ENCODE measurements at regions not wholly inside any gene's neighbourhood (a gene's known extent, or its start where the extent isn't known, plus 50 kb on each side); places are given as distances from the start of the nearest gene placed in this dataset.

DNA sequence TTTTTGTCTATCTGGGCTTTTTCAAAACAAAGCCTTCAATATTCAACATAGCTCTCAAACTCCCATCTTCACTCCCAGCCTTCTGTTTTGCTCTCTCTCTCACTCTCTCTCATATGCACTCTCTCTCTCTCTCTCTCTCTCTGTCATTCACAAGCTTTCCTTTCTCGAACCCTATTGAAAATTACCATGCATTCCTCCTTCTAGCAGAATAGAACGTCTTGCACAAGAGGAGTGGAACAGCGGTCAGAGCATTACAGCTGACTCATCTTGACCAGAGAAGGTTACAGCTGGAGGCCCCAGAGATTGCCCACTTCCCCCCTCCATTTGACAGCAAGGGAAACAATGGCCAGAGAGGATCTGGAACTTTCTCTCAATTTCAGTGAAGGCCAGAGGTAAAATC, 51.0 kb upstream of the LIFR start:
- Histone ChIP-seq H3K27me3 (replicated peaks; ENCODE audit: control insufficient read depth, insufficient read depth, low read length) (no peaks in the 10 kb centered on the region), H3K4me1 (ENCODE audit: control insufficient read depth, insufficient read depth, low read length) (peaks cover 15% of the 10 kb centered on the region), H3K9me3 (ENCODE audit: control insufficient read depth, low read length) (no peaks in the 10 kb centered on the region), H3K9ac (ENCODE audit: low read length) (no peak overlapping the region), H3K36me3 (ENCODE audit: control insufficient read depth, insufficient read depth, low read length, severe bottlenecking) (no peaks in the 10 kb centered on the region), H3K4me3 (ENCODE audit: low read length) (no peak overlapping the region)
- DNase-seq (ENCODE audit: low read depth): peak; percentile 91

DNA sequence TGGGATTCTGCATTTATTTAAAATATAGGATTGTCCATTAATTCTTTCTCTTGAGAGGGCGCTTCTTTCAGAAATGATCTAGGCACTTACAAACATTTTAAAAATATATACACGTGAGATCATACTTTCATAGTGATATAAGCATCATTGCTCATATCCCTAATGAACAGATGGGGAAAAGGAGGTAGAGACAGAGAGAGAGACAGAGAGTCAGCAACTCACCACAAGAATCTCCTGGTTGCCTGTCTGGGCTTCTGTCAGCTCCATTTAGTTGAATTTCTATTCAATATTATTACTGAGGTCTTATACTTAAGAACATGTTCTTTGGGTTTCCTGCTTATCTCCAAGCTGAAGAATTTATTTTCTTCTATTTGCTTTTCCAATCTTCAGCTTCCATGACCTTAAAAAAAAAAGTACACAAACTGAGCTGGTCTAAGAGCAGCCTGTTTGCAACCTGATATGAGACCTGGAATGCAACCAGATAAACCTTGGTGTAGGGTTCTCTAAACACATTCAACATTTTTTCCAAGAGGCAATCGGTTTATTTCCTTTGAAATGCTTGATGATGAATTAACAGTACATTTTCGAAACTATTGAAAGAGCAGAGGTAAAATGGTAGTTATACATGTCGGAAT, 51.6 kb upstream of the LIFR start:
- peak; percentile 69 for DNase-seq (ENCODE audit: low read depth)
- Histone ChIP-seq H3K4me1 (ENCODE audit: control insufficient read depth, insufficient read depth, low read length) (peaks cover 15% of the 10 kb centered on the region), H3K4me3 (ENCODE audit: low read length) (no peak overlapping the region), H3K9ac (ENCODE audit: low read length) (no peak overlapping the region), H3K36me3 (ENCODE audit: control insufficient read depth, insufficient read depth, low read length, severe bottlenecking) (no peaks in the 10 kb centered on the region), H3K9me3 (ENCODE audit: control insufficient read depth, low read length) (no peaks in the 10 kb centered on the region), H3K27me3 (replicated peaks; ENCODE audit: control insufficient read depth, insufficient read depth, low read length) (no peaks in the 10 kb centered on the region)

DNA sequence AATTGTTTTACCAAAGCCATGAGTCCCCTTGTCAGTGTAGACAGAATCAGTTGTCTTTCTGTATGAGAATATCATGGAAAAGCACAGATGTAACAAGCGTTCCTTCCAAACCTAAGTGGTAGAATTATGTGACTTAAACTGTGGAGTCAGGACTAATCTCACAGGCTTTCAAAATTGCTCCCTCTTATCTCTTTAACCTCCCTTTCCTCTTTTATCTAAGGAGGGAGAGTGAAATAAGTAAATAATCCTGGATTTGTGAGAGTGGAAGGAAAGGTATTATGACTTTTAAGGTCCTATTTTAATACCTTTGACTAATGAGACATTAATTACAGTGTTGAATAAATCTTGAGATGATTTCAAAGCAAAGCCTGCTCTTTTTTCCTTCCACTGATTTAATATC, 52.4 kb upstream of the LIFR start:
- Histone ChIP-seq H3K36me3 (ENCODE audit: control insufficient read depth, insufficient read depth, low read length, severe bottlenecking) (no peaks in the 10 kb centered on the region), H3K4me3 (ENCODE audit: low read length) (no peak overlapping the region)

DNA sequence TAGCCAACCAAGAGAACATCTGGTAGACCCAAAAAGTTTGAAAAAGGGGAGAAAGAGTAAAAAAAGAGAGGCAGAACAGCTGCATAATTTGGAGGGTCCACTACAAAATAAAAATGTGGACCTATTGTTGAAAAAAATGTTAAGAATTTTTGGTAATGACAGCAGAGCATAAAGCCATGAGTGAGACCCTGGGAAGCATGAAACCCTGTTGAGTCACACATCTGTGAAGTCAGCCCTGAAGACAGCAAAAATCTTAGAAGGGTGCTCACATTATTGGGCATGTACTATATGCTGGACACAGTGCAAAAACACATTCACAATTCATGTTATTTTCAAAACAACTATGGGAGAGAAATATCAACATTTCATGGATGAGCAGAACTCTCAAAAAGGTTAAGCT, 56.4 kb upstream of the LIFR start:
- peaks cover 13% of the 10 kb centered on the region for H3K4me1 ChIP-seq (ENCODE audit: control insufficient read depth, insufficient read depth, low read length)
- H3K4me3 ChIP-seq (ENCODE audit: low read length): no peak overlapping the region
- no peaks in the 10 kb centered on the region for H3K27me3 ChIP-seq (replicated peaks; ENCODE audit: control insufficient read depth, insufficient read depth, low read length)
- H3K9ac ChIP-seq (ENCODE audit: low read length): no peak overlapping the region
- H3K9me3 ChIP-seq (ENCODE audit: control insufficient read depth, low read length): peaks cover 3% of the 10 kb centered on the region
- DNase-seq (ENCODE audit: low read depth): no peak
- H3K36me3 ChIP-seq (ENCODE audit: control insufficient read depth, insufficient read depth, low read length, severe bottlenecking): no peaks in the 10 kb centered on the region

More for the DNA sequence above, 52.4 kb upstream of the LIFR start:
- Histone ChIP-seq H3K27me3 (replicated peaks; ENCODE audit: control insufficient read depth, insufficient read depth, low read length) (no peaks in the 10 kb centered on the region), H3K4me1 (ENCODE audit: control insufficient read depth, insufficient read depth, low read length) (peaks cover 15% of the 10 kb centered on the region), H3K9ac (ENCODE audit: low read length) (no peak overlapping the region), H3K9me3 (ENCODE audit: control insufficient read depth, low read length) (no peaks in the 10 kb centered on the region)
- no peak for DNase-seq (ENCODE audit: low read depth)

DNA sequence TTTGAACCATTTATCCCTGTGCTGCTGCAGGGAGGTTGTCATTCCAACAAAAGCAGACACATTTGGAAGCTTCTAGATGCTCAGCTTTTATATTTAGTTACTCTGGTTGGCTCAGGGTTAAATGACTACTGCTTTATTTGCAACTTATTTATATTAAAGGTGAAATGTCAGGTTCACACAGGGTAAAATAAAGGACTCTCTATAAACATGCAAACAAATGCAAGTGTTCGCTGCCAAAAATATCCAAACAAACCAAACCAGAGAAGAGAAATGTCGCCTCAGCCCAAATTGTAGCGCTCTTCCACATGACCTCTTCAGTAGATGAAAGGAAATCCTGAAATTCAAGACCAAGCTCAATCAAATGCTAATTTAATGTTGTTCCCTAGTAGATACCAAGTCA, 57.0 kb upstream of the LIFR start:
- peaks cover 9% of the 10 kb centered on the region for H3K4me1 ChIP-seq (ENCODE audit: control insufficient read depth, insufficient read depth, low read length)
- H3K36me3 ChIP-seq (ENCODE audit: control insufficient read depth, insufficient read depth, low read length, severe bottlenecking): no peaks in the 10 kb centered on the region
- H3K9me3 ChIP-seq (ENCODE audit: control insufficient read depth, low read length): peaks cover 9% of the 10 kb centered on the region
- no peaks in the 10 kb centered on the region for H3K27me3 ChIP-seq (replicated peaks; ENCODE audit: control insufficient read depth, insufficient read depth, low read length)
- DNase-seq (ENCODE audit: low read depth): no peak
- H3K4me3 ChIP-seq (ENCODE audit: low read length): no peak overlapping the region
- no peak overlapping the region for H3K9ac ChIP-seq (ENCODE audit: low read length)

DNA sequence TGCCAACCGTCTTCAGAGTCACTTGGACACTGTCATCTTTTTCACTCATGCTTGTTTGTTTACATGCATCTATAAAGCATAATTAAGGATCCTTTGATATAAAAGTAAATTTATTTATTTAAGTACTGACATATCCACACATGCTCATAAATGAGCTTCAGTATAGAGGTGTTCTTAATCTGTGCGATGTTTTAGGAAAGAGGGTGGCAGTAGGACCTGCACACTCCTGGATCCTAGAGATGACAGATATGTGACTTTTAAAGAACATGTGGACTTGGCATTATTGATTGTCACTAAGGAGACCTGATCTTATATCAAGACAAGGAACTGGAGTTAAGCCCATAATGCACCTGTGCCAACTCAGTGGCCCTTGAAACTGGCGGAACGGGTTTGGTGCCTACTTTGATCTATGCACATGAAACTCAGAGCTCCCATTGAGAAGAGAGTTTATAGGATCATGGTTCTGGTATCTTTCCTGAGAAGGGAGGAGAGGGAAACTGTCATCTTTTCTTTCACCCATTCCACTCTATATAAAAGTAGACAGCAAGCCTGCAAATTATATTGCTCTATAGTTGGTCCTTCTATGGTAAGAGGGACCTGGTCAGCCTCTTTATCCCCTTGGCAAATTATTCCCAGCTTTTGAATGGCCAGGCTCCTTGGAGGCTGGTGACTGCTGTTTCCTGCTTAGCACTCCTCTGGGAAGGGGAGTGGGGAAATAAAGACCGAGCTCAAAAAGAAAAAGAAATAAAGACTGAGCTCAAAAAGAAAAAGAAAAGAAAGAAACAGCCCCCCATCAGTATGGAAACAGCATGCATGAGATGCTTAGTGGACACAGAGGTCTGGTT, 57.8 kb upstream of the LIFR start:
- Histone ChIP-seq H3K36me3 (ENCODE audit: control insufficient read depth, insufficient read depth, low read length, severe bottlenecking) (no peaks in the 10 kb centered on the region), H3K9me3 (ENCODE audit: control insufficient read depth, low read length) (peaks cover 15% of the 10 kb centered on the region), H3K4me1 (ENCODE audit: control insufficient read depth, insufficient read depth, low read length) (peaks cover 9% of the 10 kb centered on the region), H3K4me3 (ENCODE audit: low read length) (no peak overlapping the region), H3K27me3 (replicated peaks; ENCODE audit: control insufficient read depth, insufficient read depth, low read length) (no peaks in the 10 kb centered on the region), H3K9ac (ENCODE audit: low read length) (no peak overlapping the region)
- no peak for DNase-seq (ENCODE audit: low read depth)

DNA sequence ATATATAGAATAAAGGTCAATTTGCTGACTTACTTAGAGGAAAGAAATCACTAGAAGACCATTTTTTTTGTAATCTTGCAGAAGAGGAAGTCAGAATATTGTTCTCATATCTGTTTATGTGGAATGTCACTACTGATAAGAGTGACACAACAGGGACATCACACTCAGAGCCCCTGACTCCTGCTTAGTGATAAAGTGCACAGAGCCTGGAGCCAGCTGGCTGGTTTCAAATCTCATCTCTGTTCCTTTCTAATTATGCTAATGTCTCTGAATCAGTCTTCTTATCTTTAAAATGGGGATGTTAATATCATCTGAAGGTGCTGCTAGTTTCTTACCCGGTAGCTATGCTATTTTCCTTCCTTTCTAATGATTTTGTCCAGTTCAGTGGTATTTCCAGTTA, 58.6 kb upstream of the LIFR start:
- Histone ChIP-seq H3K9me3 (ENCODE audit: control insufficient read depth, low read length) (peaks cover 15% of the 10 kb centered on the region), H3K27me3 (replicated peaks; ENCODE audit: control insufficient read depth, insufficient read depth, low read length) (no peaks in the 10 kb centered on the region), H3K4me1 (ENCODE audit: control insufficient read depth, insufficient read depth, low read length) (peaks cover 9% of the 10 kb centered on the region), H3K36me3 (ENCODE audit: control insufficient read depth, insufficient read depth, low read length, severe bottlenecking) (no peaks in the 10 kb centered on the region), H3K9ac (ENCODE audit: low read length) (no peak overlapping the region), H3K4me3 (ENCODE audit: low read length) (no peak overlapping the region)
- DNase-seq (ENCODE audit: low read depth): no peak

DNA sequence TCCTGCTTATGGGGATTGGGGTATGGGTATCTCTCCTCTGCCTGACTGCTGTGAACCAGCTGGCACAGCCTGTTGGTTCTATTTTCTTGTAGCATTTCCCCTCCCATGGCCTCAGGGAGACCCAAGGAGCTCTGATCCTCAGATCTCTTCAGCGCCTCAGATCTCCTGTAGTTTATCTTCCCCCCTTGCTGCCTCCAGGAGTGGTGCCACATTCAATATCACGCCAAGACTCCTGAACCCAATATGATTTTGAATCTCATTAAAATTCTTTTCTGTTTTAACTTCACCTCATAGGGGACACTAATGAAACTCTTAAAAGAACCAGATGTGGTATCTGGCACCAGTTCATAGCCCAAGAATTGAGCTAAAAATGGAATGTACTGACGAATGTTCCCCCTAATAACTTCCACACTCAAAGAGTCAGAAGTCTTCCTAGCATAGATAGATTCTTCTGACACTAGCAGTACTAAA, 59.6 kb upstream of the LIFR start:
- H3K4me1 ChIP-seq (ENCODE audit: control insufficient read depth, insufficient read depth, low read length): peaks cover 9% of the 10 kb centered on the region
- H3K9me3 ChIP-seq (ENCODE audit: control insufficient read depth, low read length): peaks cover 15% of the 10 kb centered on the region
- H3K4me3 ChIP-seq (ENCODE audit: low read length): no peak overlapping the region
- DNase-seq (ENCODE audit: low read depth): peak; percentile 62
- no peaks in the 10 kb centered on the region for H3K27me3 ChIP-seq (replicated peaks; ENCODE audit: control insufficient read depth, insufficient read depth, low read length)
- no peak overlapping the region for H3K9ac ChIP-seq (ENCODE audit: low read length)
- no peaks in the 10 kb centered on the region for H3K36me3 ChIP-seq (ENCODE audit: control insufficient read depth, insufficient read depth, low read length, severe bottlenecking)

DNA sequence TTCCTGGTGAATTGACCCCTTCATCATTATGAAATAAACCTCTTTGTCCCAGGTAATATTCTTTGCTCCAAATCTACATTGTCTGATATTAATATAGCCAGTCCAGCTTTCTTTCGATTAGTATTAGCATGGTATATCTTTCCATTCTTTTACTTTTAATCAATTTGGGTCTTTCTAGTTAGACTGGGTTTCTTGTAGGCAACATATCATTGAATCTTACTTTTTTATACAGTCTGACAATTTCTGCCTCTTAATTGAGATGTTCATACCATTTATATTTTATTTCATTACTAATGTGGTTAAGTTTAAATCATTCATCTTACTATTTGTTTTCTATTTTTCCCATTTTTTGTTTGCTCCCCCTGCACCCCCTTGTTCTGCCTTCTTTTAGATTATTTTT, 61.7 kb upstream of the LIFR start:
- H3K4me1 ChIP-seq (ENCODE audit: control insufficient read depth, insufficient read depth, low read length): peaks cover 9% of the 10 kb centered on the region
- H3K27me3 ChIP-seq (replicated peaks; ENCODE audit: control insufficient read depth, insufficient read depth, low read length): no peaks in the 10 kb centered on the region
- H3K36me3 ChIP-seq (ENCODE audit: control insufficient read depth, insufficient read depth, low read length, severe bottlenecking): no peaks in the 10 kb centered on the region
- H3K4me3 ChIP-seq (ENCODE audit: low read length): no peak overlapping the region
- peaks cover 15% of the 10 kb centered on the region for H3K9me3 ChIP-seq (ENCODE audit: control insufficient read depth, low read length)
- H3K9ac ChIP-seq (ENCODE audit: low read length): no peak overlapping the region
- no peak for DNase-seq (ENCODE audit: low read depth)

DNA sequence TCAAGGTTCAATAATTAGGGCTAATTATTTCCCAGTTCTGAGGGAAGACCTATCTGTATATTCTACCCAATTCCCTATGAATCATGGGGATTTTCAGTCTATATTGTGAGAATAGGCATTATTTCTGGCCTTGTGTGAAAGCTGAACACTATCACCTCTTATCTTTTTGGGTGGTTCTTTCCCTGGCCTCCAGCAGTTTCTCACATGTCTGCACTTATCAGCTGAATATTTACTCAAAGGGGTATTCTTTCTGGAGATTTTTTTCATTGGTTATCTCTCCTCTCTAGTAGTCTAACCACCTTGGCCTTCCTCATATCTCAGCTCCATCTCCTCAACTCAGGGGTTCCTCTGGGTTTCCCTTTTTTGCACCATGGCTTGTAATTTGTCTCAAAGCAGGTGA, 64.9 kb upstream of the LIFR start:
- no peaks in the 10 kb centered on the region for H3K36me3 ChIP-seq (ENCODE audit: control insufficient read depth, insufficient read depth, low read length, severe bottlenecking)
- no peak for DNase-seq (ENCODE audit: low read depth)
- peaks cover 15% of the 10 kb centered on the region for H3K9me3 ChIP-seq (ENCODE audit: control insufficient read depth, low read length)
- H3K4me1 ChIP-seq (ENCODE audit: control insufficient read depth, insufficient read depth, low read length): peaks cover 1% of the 10 kb centered on the region
- H3K4me3 ChIP-seq (ENCODE audit: low read length): no peak overlapping the region
- no peak overlapping the region for H3K9ac ChIP-seq (ENCODE audit: low read length)
- no peaks in the 10 kb centered on the region for H3K27me3 ChIP-seq (replicated peaks; ENCODE audit: control insufficient read depth, insufficient read depth, low read length)

DNA sequence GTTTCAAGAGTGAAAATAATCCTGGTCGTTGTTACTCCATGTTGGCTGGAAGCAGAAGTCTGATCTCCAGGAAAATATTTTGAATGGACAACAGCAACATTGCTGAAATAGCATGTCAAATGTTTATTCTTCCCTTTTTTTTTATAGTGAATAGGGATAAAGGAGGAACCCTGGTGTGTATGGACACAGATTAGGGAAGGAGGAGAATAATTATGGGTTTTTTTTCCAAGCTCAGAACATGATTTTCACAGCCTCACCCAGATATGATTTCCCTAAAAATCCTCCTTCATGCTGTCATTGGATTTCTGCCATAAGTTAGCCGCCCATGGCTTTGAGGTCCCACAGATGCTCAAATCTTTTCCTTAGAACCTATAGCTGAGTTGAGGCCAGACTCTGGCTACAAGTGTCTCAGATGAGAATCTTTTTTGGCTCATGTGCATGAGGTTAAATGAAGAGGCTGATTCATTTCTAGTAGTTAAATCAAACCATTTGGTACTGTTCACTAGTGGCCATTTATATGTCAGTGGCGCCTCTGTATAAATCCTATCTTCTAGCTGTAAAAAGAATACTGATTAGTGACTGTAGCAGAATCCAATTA, 65.5 kb upstream of the LIFR start:
- no peak overlapping the region for H3K4me3 ChIP-seq (ENCODE audit: low read length)
- H3K9ac ChIP-seq (ENCODE audit: low read length): no peak overlapping the region
- no peaks in the 10 kb centered on the region for H3K36me3 ChIP-seq (ENCODE audit: control insufficient read depth, insufficient read depth, low read length, severe bottlenecking)
- peaks cover 15% of the 10 kb centered on the region for H3K9me3 ChIP-seq (ENCODE audit: control insufficient read depth, low read length)
- no peak for DNase-seq (ENCODE audit: low read depth)
- no peaks in the 10 kb centered on the region for H3K4me1 ChIP-seq (ENCODE audit: control insufficient read depth, insufficient read depth, low read length)
- H3K27me3 ChIP-seq (replicated peaks; ENCODE audit: control insufficient read depth, insufficient read depth, low read length): no peaks in the 10 kb centered on the region
